HG03575 (cell line): ENCODE measurements at regions not wholly inside any gene's neighbourhood (a gene's known extent, or its start where the extent isn't known, plus 50 kb on each side); places are given as distances from the start of the nearest gene placed in this dataset.
A peak's percentile ranks its signal among the peaks of the same experiment; 100 is the strongest.

Experiments
- ATAC-seq: cut with Tn5 transposase; IDR thresholded peaks from one replicate; pipeline ENCODE4 v1.9.1; 2021; ENCODE audit not compliant: unreplicated experiment, insufficient number of reproducible peaks, low FRiP score; ENCODE audit errors: extremely low read depth

DNA sequence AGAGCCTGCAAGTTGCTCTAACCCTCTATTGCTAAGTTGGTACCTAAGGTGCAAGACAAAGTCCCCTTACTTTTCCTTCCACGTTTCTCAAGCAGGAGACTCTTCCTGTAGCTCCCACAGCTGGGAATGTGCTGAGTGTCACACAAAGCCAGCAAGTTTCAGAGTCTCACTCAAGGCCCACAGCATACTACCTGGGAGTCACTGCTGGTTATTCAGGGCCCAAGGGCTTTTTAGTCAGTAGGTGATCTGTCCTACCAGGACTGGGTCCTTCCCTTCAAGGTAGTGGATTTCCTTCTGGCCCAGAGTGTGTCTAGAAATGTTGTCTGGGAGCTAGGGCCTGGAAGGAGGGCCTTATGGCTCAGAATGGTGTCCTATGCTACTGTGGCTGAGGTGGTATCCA lies 261.9 kb upstream of the CITED2 start:
- ATAC-seq = no peak

DNA sequence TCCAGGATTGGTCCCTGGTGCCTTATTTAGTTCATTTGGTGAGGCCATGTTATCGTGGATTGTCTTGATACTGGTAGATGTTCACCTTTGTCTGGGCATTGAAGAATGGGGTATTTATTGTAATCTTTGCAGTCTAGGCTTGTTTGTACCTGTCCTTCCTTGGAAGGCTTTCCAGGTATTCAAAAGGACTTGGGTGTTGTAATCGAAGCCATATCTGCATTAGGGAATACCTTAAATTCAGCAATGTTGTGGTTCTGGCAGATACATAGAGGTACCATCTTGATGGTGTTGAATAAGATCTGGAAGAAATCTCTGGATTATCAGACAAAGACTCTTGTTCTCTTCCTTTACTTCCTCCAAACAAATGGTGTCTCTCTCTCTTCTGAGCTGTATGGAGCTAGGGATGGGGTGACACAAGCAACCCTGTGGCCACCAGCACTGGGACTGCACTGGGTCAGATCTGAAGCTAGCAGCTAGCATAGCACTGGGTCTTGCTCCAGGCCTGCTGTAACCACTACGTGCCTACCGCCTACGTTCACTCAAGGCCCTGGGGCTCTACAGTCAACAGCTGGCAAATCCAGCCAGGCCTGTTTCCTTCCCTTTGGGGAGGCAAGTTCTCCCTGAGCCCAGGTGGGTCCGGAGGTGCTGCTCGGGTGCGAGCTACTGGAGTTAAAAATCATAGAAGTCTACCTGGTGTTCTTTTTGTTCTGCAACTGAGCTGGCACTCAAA lies 261.1 kb upstream of the CITED2 start:
- no peak for ATAC-seq

DNA sequence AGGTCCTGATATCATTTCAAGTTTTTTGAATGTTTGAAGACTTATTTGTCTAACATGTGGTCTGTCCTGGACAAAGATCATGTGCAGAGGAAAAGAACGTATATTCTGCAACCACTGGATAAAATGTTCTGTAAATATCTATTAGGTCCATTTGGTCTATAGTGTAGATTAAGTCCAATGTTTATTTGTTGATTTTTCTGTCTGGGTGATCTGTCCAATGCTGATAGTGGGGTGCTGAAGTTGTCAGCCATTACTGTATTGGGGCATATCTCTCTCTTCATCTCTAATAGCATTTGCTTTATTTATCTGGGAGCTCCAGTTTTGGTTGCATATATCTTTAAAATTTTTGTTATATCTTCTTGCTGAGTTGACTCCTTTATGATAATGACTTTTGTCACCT lies 258.4 kb upstream of the CITED2 start:
- ATAC-seq = no peak

DNA sequence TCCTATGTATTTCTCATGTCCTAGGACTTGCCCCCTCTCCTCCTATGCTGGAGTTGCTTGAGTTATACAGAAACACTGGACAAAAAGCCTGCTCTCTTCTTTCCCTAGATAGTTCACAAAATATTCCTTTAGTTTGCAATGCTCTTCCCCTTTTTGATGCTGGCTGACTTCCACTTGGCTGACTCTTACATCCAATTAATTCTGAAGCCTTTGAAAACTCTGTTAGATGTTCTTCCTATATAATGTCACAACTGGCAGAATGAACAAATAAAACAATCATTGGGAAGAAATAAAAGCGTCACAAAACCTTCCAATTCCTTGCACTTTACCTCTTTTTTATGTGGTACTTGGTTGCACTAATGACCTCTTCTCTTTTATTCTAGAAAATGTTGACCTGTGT lies 253.8 kb upstream of the CITED2 start:
- ATAC-seq = no peak

DNA sequence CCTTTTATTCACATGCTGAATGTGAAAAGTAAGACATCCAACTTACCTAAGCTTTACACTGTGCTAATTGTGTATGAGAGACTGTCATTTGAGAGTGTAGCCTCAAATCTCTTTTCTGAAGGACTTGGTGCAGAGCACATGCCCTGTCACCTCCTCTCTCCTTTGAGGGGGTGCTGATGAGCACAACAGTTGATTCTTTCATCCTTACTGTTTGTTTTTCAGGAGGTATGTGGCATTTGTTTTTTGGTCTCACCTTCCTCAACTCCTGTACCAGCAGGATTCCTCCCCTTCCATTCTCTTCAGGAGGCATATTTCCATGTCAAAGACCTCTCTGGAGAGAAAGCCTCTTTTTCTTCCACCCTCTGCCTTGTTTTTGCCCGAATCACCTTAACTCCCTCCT lies 252.6 kb upstream of the CITED2 start:
- no peak for ATAC-seq

DNA sequence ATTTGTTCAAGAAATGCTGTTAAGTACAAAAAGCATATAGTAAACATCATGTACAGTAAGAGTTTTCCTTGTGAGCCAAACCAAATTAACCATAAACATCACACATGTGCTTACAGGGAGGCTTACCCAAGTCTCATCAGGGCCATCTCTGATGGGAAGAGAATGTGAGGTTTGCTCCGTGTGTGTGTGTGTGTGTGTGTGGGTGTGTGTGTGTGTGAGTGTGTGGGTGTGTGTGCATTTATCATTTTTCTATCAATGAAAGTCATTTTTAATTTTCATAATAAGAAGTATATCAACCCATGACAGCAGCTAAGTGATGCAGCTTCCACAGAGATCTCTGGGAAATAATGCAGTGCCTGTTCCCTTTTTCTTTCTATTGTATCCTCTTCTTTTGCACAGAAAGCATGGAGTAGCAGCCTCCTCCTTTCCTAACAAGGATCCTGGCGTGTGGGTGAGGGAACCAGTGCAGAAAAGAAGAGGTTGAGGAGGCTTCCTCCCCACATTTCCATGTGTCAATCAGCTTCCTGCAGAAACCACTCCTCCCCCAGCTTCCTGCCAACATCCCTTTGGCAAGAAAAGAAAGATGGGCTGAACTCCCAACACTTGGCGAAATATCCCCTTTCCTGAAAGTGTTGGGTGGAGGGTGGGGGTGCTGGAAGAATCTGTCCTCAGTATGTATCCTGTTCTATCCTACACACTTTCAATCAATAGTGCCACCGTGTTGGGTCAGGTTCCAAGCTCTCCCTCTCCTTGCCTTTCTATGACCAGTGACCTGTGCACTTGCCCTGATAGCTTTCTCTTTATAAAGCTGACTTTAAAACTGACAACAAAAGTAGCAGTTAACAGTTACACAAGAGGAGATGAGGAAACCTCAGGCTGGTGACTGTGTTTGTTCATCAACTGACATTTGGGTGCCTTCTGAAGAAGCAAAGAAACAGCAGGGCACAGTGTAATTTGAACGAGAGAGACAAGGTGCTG lies 251.8 kb upstream of the CITED2 start:
- no peak for ATAC-seq

DNA sequence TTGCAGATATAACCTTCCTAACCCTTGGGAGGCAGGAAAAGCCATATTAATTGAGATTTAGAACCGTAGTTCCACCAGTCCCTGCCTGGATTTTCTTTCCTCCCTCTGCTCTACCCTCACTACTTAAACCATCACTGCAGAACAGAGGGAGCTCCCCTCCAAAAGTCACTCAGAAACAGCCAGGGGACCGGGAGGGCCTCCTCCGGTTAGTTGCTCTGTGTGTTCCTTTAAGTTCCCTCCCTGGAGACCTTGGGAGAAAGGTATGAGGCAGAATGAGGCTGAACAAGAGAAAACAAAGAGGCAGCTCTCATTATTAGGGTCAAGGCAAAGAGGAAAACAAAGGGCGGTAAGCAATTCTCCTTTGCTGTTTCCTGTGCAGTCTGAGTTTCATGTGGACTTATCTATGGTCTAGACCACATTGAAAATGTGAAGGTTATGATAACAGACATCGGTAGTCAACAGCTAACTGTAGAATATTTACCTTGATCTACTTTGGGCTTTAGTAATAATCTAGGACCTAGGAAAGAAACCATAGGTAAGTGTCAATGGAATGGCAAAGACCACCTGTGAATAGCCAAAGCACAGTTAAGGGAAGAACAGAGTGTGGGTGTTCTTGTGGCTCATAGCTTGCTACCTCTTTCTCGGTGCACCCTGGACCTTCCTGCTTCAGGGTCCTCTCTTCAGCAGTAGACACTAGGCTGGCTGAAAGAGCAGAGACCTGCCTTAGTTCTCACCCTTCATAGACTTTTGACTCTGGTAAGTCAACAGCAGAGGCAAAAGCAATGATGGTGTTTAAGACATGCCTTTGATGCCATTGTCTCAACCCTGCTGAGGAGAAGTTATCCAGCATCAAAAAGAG lies 250.9 kb upstream of the CITED2 start:
- ATAC-seq = no peak

DNA sequence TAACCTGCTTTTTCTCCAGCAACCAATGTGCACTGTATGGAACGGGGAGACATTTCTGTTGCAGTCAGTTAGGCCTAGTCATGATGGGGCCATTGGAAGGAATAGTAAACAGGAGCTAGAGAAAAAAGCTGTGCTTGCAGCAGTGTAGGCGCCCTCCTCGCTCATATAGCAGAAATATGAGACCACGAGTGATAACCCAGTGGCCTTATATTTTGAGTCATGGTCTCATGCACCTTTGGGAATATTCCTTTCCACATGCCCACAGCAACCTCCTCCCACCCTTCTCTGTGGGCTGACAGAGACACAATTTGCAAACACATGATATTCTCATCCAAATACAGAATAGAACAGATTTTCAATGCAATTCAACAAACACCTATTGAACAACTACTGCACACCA lies 248.9 kb upstream of the CITED2 start:
- no peak for ATAC-seq

DNA sequence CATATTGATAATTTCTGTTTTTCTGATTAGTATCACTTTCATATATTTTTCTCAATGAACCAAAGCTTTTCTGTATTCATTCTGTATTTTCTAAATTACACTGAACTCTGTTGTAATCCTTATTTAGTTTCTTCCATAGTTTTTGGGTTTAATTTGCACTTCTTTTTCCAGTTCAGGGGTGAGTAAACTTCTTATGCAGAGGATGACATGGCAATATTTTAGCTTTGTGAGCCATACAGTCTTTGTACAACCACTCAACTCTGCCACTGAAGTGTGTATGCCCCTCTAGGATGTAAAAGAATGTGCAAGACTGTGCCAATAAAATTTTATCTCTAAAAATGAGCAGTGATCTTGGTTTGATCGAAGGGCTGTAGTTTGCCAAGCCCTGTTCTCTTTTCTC lies 239.0 kb upstream of the CITED2 start:
- ATAC-seq = no peak

DNA sequence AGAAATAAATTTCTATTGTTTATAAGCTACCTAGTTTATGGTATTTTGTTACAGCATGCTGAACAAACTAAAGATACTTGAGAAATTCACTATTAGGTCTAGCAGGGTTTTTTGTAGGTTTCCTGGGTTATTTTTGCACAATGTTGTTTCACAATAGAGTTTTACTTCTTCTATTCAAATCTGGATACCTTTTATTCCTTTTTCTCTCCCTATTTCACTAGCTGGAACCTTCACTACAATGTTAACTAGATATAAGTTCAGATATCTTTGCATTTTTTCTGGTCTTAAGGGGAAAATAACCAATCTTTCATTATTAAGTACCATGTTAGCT lies 237.7 kb upstream of the CITED2 start:
- no peak for ATAC-seq

DNA sequence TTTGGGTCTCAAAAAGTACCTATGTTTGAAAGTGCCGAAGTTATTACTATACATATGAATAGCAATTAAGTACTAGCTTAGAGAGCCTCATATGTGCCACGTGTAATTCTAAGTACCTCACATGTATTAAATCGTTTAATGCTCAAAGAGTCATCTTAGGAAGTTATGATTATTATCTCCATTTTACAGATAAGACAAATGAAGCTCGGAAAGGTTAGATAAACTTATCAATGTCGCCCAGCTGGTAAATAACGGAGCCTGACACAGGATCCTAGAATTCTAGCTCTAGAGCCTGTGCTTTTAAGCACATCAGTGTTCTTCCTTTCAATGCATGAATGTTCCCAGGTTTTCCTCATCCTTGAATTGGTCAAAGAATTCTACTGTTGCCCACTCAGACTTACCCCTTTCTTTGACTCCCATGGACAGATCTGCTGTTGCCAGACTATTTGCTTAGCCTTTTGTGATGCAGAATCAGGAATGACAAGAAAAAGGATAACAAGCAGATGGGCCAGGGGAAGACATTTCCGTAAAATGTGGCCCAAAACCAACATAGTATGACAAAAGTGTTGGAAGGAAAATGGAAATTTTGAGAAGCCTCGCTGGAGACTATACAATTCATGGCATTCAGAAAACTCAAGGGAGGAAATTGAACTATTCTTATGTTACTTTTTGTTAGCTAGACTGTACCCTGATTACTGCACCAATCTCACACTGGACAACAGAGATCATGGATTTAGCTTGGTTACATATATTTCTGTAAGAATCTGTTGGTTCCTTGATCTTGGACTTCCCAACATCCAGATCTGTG lies 237.1 kb upstream of the CITED2 start:
- no peak for ATAC-seq

DNA sequence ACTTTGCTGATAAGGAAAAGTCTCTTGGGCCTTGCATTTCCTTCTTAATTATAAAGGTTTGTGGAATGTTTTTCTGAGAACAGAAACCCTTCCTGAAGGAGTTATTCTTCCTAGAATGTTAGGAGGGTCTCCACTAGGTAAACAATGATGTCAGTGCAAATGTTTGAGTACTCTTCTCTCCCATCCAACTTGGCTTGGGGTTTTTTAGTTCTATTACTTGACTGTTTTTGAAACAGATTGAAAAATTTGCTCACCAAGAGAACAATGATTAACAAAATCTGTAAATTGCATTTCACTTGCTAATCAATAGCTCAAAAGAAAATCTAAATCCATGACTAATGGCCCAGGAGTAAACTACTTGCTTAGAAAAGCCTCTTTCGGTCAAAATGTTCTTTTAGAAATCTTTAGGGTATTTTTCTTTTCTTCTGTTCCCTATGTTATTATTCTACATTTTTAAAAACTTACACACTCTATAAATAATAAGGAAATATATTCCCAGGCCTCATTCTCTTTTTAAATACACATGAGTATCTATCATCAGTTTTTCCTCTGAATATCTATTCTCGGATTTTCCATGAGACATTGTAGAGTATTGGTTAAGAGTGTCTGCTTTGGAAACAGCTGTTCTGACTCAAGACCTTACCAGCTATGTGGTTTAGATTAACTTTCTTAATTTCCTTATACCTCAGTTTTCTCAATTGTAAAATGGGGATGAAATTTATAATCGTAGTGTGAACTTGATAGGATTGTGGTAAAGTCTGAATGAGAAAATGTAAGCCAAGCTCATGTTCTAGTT lies 234.2 kb upstream of the CITED2 start:
- no peak for ATAC-seq

DNA sequence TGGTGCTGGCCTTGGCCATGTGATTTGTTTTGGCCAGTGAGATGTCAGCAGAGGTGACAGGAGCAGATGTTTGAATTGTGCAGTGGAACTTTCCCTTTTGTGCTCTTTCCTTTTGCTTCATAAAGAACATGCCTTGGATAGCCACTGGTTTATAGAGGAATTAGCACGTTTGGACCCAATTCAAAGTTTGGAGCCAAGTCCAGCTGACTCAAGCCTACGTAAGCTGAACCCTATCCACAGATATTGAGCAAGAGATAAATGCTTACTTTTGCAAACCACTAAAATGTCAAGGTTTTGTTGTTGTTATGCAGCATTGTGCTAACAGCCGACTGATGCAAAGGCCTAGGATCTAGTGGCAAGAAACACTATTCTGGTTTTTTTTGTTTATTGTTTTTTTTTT lies 230.9 kb upstream of the CITED2 start:
- no peak for ATAC-seq

DNA sequence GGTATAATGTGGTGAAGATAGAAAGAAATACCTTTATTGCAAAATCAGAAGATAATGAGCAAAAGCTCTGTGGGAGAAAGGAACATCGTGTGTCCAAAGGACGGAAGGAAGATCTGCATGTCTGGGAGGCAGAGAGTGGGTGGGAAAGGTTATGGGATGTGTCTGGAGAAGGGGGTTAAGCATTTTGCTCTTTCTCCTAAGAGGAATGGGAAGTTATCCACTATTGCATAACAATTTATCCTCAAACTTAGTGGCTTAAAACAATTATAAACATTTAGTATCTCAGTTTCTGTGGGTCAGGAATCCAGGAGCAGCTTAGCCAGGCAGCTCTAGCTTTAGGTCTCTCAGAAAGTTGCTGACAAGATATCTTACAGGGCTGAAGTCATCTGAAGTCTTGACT lies 229.1 kb upstream of the CITED2 start:
- no peak for ATAC-seq

DNA sequence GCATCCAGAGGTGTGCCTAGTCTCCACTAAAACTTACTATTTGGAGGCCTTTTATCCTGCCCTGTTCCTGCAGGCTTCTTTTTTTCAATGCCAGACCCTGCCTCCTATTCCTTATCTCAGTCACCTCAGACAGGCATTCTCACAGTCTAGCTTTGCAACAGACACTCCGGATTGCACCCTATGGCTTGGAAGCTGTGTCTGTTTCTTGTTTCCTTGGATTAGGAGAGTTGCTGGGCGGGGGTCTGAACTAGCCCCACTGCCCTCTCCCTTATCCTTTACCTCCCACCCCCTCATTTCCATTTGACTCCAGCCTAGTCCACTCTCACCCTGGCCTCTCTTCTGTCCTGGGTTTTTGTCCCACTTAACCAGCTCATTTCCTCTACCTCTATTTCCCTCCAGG lies 228.1 kb upstream of the CITED2 start:
- no peak for ATAC-seq

DNA sequence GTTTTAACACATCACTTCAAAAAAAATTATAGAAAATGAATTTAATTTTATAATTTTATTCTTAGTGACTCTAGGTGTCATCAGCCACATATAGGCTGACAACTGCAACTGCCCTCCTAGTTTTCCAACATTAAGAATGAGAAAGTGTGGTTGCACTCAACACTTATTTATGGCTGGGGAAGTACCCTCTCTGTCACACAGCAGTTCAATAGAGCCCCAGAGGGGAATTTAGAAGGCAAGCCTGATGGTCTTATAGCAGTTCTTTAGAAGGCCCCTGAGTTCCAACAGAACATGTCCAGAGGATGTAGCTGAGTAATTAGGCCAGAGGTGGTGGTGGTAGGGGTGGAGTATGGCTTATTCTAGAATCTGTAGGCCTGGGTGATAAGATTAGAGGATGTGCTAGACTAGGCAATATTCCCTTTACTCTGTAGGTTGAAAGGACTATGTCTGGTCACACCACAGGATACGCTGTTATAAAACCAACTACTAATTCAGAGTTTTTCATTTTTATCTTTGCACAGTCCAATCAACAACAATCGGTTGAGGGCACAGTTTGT lies 226.5 kb upstream of the CITED2 start:
- peak; percentile 97 for ATAC-seq

DNA sequence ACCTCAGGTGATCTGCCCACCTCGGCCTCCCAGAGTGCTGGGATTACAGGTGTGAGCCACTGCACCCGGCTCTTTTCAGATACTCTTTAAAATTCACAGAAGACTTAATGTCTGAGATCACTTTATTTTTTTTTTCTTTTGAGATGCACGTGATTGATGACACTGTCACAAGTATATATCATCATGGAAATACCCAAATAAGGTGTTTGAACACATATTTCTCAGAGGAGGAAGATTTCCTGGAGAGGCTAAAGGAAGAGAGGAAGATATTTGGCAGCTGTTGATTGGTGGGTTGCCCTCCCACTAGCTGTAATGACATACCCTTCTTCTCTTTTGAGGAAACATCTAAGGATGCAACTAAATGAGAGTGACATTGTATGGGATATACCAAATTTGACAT lies 225.9 kb upstream of the CITED2 start:
- ATAC-seq = peak; percentile 1
